ENCODE measurements at regions not wholly inside any gene's neighbourhood (a gene's known extent, or its start where the extent isn't known, plus 50 kb on each side); places are given as distances from the start of the nearest gene placed in this dataset.

- no peak overlapping the region for H3K27ac ChIP-seq
- WGBS, 2 donors, result 81 to 89% methylated on average over 7 of the region's 7 CpGs
- H3K4me3 ChIP-seq (replicated peaks in 1 of 3), result no peak overlapping the region
- intact Hi-C loops (cut with DNase I), result no loop called here
- TF ChIP-seq CTCF (IDR thresholded peaks at IDR 0.05), result no peak
- TF ChIP-seq POLR2A (IDR thresholded peaks at IDR 0.05), result no peak
- H3K4me1 ChIP-seq, result no peaks in the 10 kb centered on the region
- DNase-seq, result no peak
- H3K9me3 ChIP-seq, result no peaks in the 10 kb centered on the region
- H3K36me3 ChIP-seq, result no peaks in the 10 kb centered on the region
- no peaks in the 10 kb centered on the region for H3K27me3 ChIP-seq
Observed at GRCh38 chr18:73827801-73828200, 319.8 kb downstream of the FBXO15 start.

- H3K27ac ChIP-seq, result no peak overlapping the region
- no peaks in the 10 kb centered on the region for H3K4me1 ChIP-seq
- H3K36me3 ChIP-seq, result no peaks in the 10 kb centered on the region
- intact Hi-C loops (cut with DNase I), result no loop called here
- no peak overlapping the region for H3K4me3 ChIP-seq (replicated peaks in 1 of 3)
- TF ChIP-seq POLR2A (IDR thresholded peaks at IDR 0.05), result no peak
- TF ChIP-seq CTCF (IDR thresholded peaks at IDR 0.05), result no peak
- no peaks in the 10 kb centered on the region for H3K9me3 ChIP-seq
- no peak for DNase-seq
- H3K27me3 ChIP-seq, result no peaks in the 10 kb centered on the region
- WGBS, 2 donors, result 80 to 81% methylated on average over 2 of the region's 2 CpGs
Observed at GRCh38 chr18:73826098-73826497, 321.5 kb downstream of the FBXO15 start.

- 76 to 82% methylated on average over 1 of the region's 1 CpG for WGBS, 2 donors
- no peaks in the 10 kb centered on the region for H3K27me3 ChIP-seq
- no peak for DNase-seq
- TF ChIP-seq CTCF (IDR thresholded peaks at IDR 0.05) (no peak), POLR2A (IDR thresholded peaks at IDR 0.05) (no peak)
- H3K4me3 ChIP-seq (replicated peaks in 1 of 3), result no peak overlapping the region
- no peaks in the 10 kb centered on the region for H3K9me3 ChIP-seq
- no peaks in the 10 kb centered on the region for H3K36me3 ChIP-seq
- no peaks in the 10 kb centered on the region for H3K4me1 ChIP-seq
- intact Hi-C loops (cut with DNase I), result no loop called here
- no peak overlapping the region for H3K27ac ChIP-seq
Observed at GRCh38 chr18:73824671-73825070, 323.0 kb downstream of the FBXO15 start.

- no peak overlapping the region for H3K4me3 ChIP-seq (replicated peaks in 1 of 3)
- no peak for TF ChIP-seq CTCF (IDR thresholded peaks at IDR 0.05)
- no peak for TF ChIP-seq POLR2A (IDR thresholded peaks at IDR 0.05)
- WGBS, 2 donors, result 55 to 68% methylated on average over 11 of the region's 11 CpGs
- no peaks in the 10 kb centered on the region for H3K27me3 ChIP-seq
- DNase-seq, result no peak
- intact Hi-C loops (cut with DNase I), result no loop called here
- H3K27ac ChIP-seq, result no peak overlapping the region
- H3K4me1 ChIP-seq, result no peaks in the 10 kb centered on the region
- no peaks in the 10 kb centered on the region for H3K36me3 ChIP-seq
- no peaks in the 10 kb centered on the region for H3K9me3 ChIP-seq
Observed at GRCh38 chr18:73812423-73812822, 335.2 kb downstream of the FBXO15 start.

- WGBS, 2 donors, result 62 to 65% methylated on average over 4 of the region's 4 CpGs
- H3K27me3 ChIP-seq, result no peaks in the 10 kb centered on the region
- H3K27ac ChIP-seq, result no peak overlapping the region
- DNase-seq, result no peak
- no peaks in the 10 kb centered on the region for H3K4me1 ChIP-seq
- no peaks in the 10 kb centered on the region for H3K9me3 ChIP-seq
- no peak overlapping the region for H3K4me3 ChIP-seq (replicated peaks in 1 of 3)
- no peaks in the 10 kb centered on the region for H3K36me3 ChIP-seq
- TF ChIP-seq POLR2A (IDR thresholded peaks at IDR 0.05) (no peak), CTCF (IDR thresholded peaks at IDR 0.05) (no peak)
- intact Hi-C loops (cut with DNase I), result no loop called here
Observed at GRCh38 chr18:73807551-73808192, 340.0 kb downstream of the FBXO15 start.

All from thyroid gland (tissue), 4 donors.